Activated CD4-positive, alpha-beta T cell treated with anti-CD3 and anti-CD28 coated beads, Interleukin-2, Interleukin-4, amounts not matched to agents 100 ng/mL and 50 ng/mL, durations not matched to agents 16 hours and 8 hours (primary cell): ENCODE measurements at regions not wholly inside any gene's neighbourhood (a gene's known extent, or its start where the extent isn't known, plus 50 kb on each side); places are given as distances from the start of the nearest gene placed in this dataset.
"Not testable (repeated sequence)": the region's sequence is repeated elsewhere in the genome, so short reads cannot be mapped to it uniquely, and the experiment has no call there.

Experiments used
- DNase-seq: peaks from one replicate; pipeline ENCODE4 v3.0.0-alpha.2; 2020; ENCODE audit warnings: low spot score

DNA sequence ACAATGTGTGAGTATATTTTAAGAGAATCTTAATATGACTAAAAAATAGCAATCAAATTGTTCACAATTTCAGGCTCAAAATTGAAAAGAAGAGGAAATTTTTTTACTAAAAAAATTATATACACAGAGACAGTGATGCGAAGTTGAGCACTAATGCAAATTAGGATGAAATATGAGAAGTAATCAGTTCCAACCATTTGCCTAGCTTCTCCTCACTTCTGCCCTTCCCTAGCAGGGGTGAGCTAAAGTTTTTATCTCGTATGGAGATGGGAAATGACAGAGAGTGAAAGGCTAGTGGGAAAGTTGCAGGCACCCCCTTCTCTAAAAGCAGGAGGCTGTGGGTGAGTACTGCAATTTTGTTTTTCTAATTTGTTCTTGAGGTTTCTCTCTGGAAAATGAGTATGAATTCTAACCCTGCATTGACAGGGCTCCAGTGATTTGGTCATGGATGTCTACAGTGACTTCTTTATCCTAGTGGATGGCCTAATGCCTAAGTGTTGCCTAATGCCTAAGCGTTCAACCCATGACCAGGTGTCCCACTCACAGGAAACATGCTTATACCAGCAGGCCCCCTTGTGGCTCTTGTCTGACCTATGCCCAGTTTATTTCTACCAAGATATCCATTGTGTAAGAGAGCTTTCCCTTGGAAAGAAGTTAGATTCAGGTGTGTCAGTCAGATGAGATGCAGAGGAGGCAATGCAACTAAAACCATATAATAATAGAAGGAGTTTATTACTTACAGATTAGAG, 78.0 kb upstream of the HNMT start:
- DNase-seq, result no peak

DNA sequence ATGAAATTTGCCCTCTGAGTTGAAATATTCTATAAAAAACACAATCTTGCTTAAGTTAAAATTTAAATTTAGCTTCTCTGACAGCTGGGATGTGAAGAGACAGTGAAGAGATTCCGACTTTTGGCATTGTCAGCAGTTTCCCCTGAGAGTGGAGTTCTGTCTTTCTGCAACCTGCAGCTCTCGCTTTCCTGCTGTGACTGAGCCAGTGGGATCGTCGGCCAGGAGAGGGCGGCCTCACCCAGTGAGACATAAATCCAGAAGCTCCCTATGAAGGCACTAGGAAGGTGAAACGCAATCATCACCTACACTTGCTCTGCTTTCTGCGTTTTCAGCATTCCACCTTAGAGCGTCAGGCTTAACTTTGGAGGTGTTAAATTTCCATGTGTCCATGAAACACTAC, 75.4 kb upstream of the HNMT start:
- DNase-seq, result no peak

DNA sequence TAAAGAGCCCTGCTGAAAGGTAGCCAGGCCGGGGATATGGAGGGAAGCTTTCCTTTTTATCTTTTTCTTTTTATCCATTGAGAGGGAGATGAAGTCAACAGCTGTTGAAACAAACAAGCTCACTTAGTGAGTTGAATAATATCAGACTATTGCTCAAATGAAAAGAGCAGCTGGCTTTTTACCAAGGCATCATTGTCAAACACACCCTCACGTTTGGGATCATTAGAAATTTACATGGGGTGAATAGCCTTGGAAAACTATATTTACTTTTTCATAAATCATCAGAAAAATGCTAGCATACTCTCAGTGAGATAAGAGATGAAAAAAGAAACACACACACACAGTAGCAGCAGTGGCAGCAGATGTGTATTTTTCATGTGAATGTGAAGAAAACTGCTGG, 71.5 kb upstream of the HNMT start:
- DNase-seq, result no peak

DNA sequence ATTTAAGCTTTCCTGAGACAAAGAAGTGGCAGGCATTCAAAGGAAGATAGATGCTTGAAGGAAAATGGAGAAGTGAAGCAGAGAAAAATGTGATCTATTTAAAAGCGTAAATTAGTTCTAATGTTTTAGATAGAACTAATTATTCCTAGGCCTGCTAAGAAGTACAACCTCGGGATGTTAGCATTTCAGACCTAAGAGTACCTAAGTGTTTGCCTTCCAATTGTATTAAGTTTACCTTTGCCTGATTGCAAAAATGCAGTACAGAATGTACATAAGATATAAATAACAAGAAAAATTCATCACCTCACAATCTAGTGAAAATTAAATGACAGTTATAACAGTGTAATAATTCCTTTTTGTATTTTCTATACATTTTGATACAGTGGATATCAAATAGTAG, 71.1 kb upstream of the HNMT start:
- DNase-seq, result no peak

DNA sequence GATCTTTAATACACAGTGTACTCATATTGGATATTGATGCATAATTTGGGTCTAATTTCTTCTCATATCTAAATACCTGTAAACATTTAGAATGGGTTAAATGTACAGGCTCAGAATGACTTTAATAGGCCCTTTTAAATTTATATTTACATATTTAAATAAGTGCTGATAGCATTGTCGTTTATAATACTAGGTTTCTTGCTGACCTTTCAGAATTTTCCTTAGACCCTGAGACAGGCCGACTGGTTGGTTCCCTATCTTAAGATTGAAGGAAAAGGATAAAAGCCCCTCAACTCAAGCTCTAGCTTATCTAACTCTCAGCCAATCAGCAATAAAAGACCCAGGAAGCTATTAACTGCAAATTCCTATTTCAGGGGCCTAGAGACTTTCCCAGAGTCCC, 67.8 kb upstream of the HNMT start:
- no peak for DNase-seq

DNA sequence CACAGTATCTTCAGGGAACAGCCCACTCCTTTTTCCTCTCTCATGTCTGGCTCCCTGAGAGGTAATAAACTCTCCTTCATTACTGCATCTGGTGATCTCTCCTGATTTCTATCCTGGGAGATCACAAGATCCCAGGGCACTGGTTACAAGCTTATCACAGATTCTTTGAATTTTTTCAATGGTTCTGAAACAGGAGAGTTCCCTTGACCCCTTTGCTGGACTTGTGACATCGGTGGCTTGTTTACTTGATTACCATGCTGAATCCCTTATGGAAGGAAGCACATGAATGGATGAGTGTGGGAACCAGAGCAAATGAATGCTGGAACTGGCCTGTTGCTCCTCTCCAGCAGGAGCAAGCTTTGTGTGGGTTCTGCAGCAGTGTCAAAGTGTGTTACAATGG, 67.2 kb upstream of the HNMT start:
- no peak for DNase-seq

DNA sequence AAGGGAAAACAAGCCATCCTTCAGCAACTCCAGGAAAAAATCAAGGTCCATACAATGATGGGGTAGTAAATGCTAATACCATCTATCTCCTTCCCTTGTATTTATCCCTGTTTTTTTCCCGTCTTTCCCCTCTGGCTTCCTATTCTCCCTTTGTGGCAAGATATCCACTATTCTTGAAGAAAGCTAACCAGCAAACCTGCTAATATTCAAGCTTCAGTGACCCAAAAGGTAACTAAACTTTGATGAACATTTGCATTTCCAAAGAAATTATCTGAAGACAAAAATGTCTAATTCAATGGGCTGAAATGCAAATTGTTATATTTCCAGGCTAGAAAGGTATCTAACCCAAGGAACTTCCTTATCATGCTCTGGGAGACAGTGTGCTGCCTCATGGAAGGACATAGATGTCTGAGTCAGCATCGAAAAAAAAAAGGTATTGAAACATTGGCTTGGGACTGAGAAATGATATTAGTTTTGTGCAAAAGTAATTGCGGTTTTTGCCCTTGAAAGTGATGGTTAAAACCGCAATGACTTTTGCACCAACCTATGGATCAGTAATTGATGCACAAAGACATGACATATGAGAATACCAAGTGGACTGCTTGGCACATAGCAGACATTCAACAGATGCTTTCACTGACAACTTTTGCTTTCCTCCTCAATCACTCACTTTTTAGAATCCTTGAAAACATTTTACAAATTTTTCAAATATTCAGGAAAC, 63.7 kb upstream of the HNMT start:
- no peak for DNase-seq

DNA sequence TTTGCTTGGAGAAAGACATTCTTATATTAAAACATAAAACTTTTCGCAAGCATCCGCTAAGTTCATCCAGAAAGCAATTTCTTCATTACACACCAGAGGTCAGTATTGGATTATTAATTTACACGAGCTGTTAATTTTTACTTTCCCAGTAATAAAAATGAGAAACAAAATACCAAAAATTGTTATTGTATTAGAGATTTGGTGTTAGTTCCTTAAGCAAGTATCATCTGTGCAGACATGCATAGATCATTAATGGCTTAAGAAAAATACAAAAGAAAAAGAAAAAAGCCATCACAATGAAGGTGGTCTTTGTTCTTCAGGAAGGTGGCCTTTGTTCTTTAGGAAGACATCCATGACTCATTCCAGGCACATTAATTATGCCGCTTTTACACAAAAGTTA, 53.6 kb upstream of the HNMT start:
- no peak for DNase-seq

DNA sequence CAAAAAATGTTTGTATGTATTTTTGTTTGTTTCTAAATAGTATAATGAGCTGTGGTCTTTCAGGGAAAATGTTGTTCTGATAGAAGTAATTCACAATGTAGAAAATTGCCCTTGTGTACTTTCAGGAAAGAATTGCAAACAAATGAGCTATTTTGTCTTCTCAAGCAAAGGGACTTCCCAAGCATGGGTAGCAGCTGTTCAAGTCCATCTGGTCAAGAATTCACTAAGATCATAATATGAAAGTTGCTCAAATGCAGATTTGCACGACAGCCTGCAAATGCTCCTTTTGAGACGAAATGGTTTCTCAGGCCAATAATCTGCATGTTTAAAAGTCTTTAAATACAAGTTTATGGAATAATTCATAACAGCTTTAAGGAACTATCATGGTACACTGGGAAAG, 51.9 kb upstream of the HNMT start:
- DNase-seq, result no peak

DNA sequence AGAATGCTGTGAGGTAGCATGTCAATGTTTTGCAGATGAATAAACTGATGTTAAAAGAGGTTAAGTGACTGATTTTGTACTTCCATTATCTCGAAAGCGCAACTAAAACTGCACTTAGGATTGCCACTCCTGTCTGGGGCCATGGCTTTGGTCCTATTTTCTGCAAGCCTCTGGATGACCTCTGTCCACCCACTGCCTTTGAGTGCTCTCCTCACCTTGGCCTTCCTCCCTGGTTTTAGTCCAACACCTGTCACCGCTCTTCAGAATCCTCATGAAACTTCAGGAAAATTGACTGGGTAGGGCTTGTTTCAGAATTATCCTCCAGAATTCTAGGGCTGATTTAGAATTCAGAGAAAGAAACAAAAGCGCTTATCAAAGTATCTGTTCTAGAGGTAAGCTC, 51.1 kb upstream of the HNMT start:
- no peak for DNase-seq

DNA sequence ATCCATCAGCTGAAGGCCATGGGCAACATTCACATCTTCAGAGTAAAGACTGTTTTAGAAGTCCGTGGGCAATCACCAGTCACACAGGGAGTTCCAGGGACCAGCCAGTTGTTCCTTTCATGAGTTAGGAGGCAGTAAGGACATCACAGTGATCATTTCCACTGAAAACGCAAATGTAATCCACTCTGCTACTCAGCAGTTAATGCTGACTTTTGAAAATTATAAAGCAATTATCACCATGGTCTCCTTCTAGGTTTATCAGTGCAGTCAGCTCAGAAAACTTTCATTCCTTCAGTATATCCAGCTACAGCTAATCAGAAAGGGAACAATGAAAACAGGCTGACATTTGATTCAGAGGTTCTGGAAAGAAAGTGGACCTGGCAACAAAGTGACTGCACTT, 50.6 kb upstream of the HNMT start:
- DNase-seq, result not testable (repeated sequence)
